Right lobe of liver (tissue), 4 donors: ENCODE measurements at regions not wholly inside any gene's neighbourhood (a gene's known extent, or its start where the extent isn't known, plus 50 kb on each side); places are given as distances from the start of the nearest gene placed in this dataset.

Experiments
- CTCF ChIP-seq, 4 donors: fragments of 200-600 bp in 3 of 4; fragments of 450-650 bp in 1 of 4; IDR thresholded peaks; one replicate each; pipeline versions ENCODE4 v1.5.1 to v1.8.0; 2016 to 2022; ENCODE audit warnings: antibody characterized with exemption in 4 of 4, mild to moderate bottlenecking in 2 of 4
- POLR2A ChIP-seq: fragments of 450-650 bp; IDR thresholded peaks from one replicate; pipeline ENCODE4 v1.6.1; 2017; ENCODE audit warnings: antibody characterized with exemption, mild to moderate bottlenecking
- donor health status: DM: no; HTN: no; CAD: no.
- donor health status: DM: no; HTN: no; CAD: no.
- donor health status: DM: no; HTN: yes; CAD: no.

- TF ChIP-seq CTCF (IDR thresholded peaks at IDR 0.05): no peak
- TF ChIP-seq POLR2A: no peak
These were observed 202.9 kb downstream of the NXNL2 start for GRCh38 chr9:88737876-88738275.
